ENCODE measurements at regions not wholly inside any gene's neighbourhood (a gene's known extent, or its start where the extent isn't known, plus 50 kb on each side); places are given as distances from the start of the nearest gene placed in this dataset.

GRCh38 chrY:20648265-20648664 lies 72.7 kb downstream of the EIF1AY start:
- no peak for TF ChIP-seq CTCF (IDR thresholded peaks at IDR 0.05; ENCODE audit: low read depth, low read length)
- TF ChIP-seq EZH2phosphoT487 (IDR thresholded peaks at IDR 0.05; ENCODE audit: low read depth), result no peak
